ENCODE measurements at regions not wholly inside any gene's neighbourhood (a gene's known extent, or its start where the extent isn't known, plus 50 kb on each side); places are given as distances from the start of the nearest gene placed in this dataset.

DNA sequence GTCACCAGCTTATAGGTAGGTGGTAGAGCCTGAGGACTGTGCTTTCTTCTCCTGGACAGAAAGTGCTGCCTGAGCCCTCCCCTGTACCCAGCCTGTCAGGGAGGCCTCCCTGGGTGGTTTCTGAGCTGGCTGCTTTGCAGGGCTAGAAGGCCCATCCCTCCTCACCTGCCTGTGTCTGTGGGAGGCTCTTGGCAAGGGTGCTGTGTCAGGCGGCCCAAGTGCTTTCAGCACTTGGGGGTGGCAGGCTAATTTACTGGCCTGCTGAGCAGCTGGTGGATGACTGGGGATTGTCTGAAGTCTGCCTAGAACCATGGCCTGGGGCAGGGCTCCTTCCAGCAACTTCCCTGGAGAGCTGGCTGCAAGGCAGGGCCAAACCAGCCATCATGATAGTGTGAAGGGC is 139.0 kb upstream of the NAV2 start:
- TF ChIP-seq, protein P1, sequence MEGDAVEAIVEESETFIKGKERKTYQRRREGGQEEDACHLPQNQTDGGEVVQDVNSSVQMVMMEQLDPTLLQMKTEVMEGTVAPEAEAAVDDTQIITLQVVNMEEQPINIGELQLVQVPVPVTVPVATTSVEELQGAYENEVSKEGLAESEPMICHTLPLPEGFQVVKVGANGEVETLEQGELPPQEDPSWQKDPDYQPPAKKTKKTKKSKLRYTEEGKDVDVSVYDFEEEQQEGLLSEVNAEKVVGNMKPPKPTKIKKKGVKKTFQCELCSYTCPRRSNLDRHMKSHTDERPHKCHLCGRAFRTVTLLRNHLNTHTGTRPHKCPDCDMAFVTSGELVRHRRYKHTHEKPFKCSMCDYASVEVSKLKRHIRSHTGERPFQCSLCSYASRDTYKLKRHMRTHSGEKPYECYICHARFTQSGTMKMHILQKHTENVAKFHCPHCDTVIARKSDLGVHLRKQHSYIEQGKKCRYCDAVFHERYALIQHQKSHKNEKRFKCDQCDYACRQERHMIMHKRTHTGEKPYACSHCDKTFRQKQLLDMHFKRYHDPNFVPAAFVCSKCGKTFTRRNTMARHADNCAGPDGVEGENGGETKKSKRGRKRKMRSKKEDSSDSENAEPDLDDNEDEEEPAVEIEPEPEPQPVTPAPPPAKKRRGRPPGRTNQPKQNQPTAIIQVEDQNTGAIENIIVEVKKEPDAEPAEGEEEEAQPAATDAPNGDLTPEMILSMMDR (IDR thresholded peaks at IDR 0.05): no peak
- TF ChIP-seq POLR2A (IDR thresholded peaks at IDR 0.05) (no peak), EP300 (IDR thresholded peaks at IDR 0.05) (peak in 2 of 4 donors; percentile 11 to 60)
